Left lung (tissue), 4 donors: ENCODE measurements at regions not wholly inside any gene's neighbourhood (a gene's known extent, or its start where the extent isn't known, plus 50 kb on each side); places are given as distances from the start of the nearest gene placed in this dataset.

ENCODE experiments used
- ATAC-seq: fragments of 200-7000 bp; cut with Tn5 transposase; one replicate; pipeline ENCODE4 v1.9.1; 2020; ENCODE audit warnings: moderate library complexity
- DNase-seq, 4 donors: peaks; one replicate each; pipeline ENCODE4 v3.0.0-alpha.2; 2013 to 2020
- H3K27ac ChIP-seq, 2 donors: fragments of 200-600 bp; sonication (generic) in 1 of 2; one replicate each; pipeline versions ENCODE4 v1.5.0 to v1.8.0; 2020 to 2021
- H3K27me3 ChIP-seq, 2 donors: fragments of 200-600 bp; sonication (generic) in 1 of 2; one replicate each; pipeline versions ENCODE4 v1.5.0 to v1.8.0; 2020 to 2021
- H3K36me3 ChIP-seq, 2 donors: fragments of 200-600 bp; sonication (generic) in 1 of 2; one replicate each; pipeline versions ENCODE4 v1.5.0 to v1.8.0; 2020 to 2021
- H3K4me1 ChIP-seq, 2 donors: fragments of 200-600 bp; one replicate each; pipeline ENCODE4 v1.8.0; 2021
- H3K4me3 ChIP-seq, 2 donors: fragments of 200-600 bp; sonication (generic) in 1 of 2; one replicate each; pipeline versions ENCODE4 v1.5.0 to v1.8.0; 2020 to 2021; ENCODE audit warnings: mild to moderate bottlenecking in 1 of 2
- H3K9me3 ChIP-seq, 2 donors: fragments of 200-600 bp; sonication (generic) in 1 of 2; one replicate each; pipeline versions ENCODE4 v1.5.0 to v1.8.0; 2020 to 2021
- intact Hi-C, 2 donors: fragments of 100-400 bp; cut with DNase I; formaldehyde crosslinking; loops; one replicate each; pipeline versions ENCODE4 v1.11.2 to v1.14.2; 2022
- TF ChIP-seq, protein P1 (sequence below), 2 donors: fragments of 200-600 bp; sonication (generic) in 1 of 2; IDR thresholded peaks; one replicate each; pipeline versions ENCODE4 v1.5.0 to v1.8.0; 2021; ENCODE audit warnings: antibody characterized with exemption in 2 of 2
- donor health status: DM: no; HTN: yes; CAD: no.
- donor health status: DM: no; HTN: no; CAD: no.

DNA sequence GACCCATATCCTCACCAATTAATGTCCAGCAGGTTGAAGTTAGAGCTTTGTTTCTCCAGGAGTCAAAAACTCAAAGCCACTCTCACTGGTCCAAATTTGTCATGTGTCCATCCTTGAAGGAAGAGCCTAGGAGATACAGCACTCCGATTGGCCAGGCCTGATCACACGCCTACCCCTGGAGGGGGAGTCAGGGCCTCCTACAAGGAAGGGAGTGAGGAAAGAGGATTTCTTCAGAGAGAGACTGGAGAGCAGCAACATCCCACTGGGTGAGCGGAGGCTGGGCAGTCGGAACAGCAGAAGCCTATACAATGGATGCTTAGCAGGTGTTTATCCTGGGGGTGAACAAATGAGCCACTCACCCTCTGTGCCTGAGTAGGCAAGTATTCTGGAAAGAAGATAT is 113.9 kb downstream of the TRIM29 start:
- Histone ChIP-seq H3K4me1 (no peaks in the 10 kb centered on the region), H3K27ac (no peak overlapping the region), H3K27me3 (peaks cover 0 to 65% of the 10 kb centered on the region in 2 donors), H3K4me3 (no peak overlapping the region), H3K36me3 (no peaks in the 10 kb centered on the region), H3K9me3 (no peaks in the 10 kb centered on the region)
- DNase-seq (no peak), ATAC-seq (no peak)
- intact Hi-C loops = no loop called here
- TF ChIP-seq, protein P1, sequence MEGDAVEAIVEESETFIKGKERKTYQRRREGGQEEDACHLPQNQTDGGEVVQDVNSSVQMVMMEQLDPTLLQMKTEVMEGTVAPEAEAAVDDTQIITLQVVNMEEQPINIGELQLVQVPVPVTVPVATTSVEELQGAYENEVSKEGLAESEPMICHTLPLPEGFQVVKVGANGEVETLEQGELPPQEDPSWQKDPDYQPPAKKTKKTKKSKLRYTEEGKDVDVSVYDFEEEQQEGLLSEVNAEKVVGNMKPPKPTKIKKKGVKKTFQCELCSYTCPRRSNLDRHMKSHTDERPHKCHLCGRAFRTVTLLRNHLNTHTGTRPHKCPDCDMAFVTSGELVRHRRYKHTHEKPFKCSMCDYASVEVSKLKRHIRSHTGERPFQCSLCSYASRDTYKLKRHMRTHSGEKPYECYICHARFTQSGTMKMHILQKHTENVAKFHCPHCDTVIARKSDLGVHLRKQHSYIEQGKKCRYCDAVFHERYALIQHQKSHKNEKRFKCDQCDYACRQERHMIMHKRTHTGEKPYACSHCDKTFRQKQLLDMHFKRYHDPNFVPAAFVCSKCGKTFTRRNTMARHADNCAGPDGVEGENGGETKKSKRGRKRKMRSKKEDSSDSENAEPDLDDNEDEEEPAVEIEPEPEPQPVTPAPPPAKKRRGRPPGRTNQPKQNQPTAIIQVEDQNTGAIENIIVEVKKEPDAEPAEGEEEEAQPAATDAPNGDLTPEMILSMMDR (IDR thresholded peaks at IDR 0.05) = no peak

DNA sequence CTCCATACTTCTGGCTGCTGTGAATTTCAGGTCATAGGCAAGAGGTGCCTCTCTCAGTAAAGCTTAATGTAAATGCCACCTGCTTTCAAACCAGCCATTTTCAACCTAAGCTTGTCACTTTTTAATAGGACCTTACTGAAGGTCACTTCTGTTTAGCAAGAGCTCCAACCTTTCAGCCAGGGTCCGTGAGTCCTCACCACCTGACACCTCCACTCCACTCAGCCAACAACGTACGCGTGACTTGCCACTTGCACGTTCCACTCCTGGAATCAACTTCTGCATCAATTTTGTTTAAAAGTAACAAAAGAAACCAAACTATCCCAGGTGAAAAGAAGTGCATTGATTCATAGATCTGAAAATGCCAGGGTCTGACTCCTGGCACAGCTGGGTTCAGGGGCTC is 114.4 kb downstream of the TRIM29 start:
- TF ChIP-seq, protein P1 (IDR thresholded peaks at IDR 0.05) = no peak
- H3K27ac ChIP-seq = no peak overlapping the region
- no peak for DNase-seq
- H3K4me3 ChIP-seq = no peak overlapping the region
- H3K9me3 ChIP-seq = no peaks in the 10 kb centered on the region
- no peaks in the 10 kb centered on the region for H3K36me3 ChIP-seq
- peaks cover 0 to 69% of the 10 kb centered on the region in 2 donors for H3K27me3 ChIP-seq
- intact Hi-C loops = no loop called here
- H3K4me1 ChIP-seq = no peaks in the 10 kb centered on the region
- ATAC-seq = no peak

DNA sequence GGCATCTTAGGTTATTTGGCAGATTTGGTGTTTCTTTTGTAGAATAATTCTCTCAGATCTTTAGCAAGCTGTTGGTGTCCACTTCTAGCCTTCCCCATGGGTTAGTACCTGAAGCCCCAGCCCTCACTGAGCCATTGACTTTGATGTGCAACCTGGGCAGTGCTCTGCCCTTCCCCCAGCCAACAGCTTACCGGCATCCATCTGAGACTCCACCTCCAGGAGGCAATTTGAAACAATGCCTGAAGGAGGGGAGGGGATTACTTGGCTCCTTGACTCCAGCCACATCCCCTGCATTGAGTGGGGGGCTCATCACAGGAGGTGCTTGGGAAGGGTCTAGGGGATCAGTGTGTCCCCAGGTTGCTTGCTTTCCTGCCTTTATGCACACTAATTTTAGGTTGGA is 114.8 kb downstream of the TRIM29 start:
- no peaks in the 10 kb centered on the region for H3K4me1 ChIP-seq
- ATAC-seq (no peak), DNase-seq (no peak)
- no peaks in the 10 kb centered on the region for H3K36me3 ChIP-seq
- peaks cover 0 to 73% of the 10 kb centered on the region in 2 donors for H3K27me3 ChIP-seq
- H3K4me3 ChIP-seq = no peak overlapping the region
- no peak overlapping the region for H3K27ac ChIP-seq
- intact Hi-C loops = no loop called here
- no peaks in the 10 kb centered on the region for H3K9me3 ChIP-seq
- TF ChIP-seq, protein P1 (IDR thresholded peaks at IDR 0.05) = no peak

GRCh38 chr11:120022617-120023016 is 115.3 kb downstream of the TRIM29 start:
- Histone ChIP-seq H3K9me3 (no peaks in the 10 kb centered on the region), H3K27me3 (peaks cover 4 to 73% of the 10 kb centered on the region in 2 donors), H3K4me1 (no peaks in the 10 kb centered on the region), H3K27ac (no peak overlapping the region), H3K36me3 (no peaks in the 10 kb centered on the region), H3K4me3 (no peak overlapping the region)
- ATAC-seq (no peak), DNase-seq (no peak)
- TF ChIP-seq, protein P1 (IDR thresholded peaks at IDR 0.05) = no peak
- intact Hi-C loops = no loop called here

GRCh38 chr11:120021978-120022377 is 115.9 kb downstream of the TRIM29 start:
- no peak for ATAC-seq
- no peaks in the 10 kb centered on the region for H3K36me3 ChIP-seq
- no peak for DNase-seq
- no peaks in the 10 kb centered on the region for H3K9me3 ChIP-seq
- H3K4me3 ChIP-seq = no peak overlapping the region
- H3K27ac ChIP-seq = no peak overlapping the region
- peaks cover 5 to 73% of the 10 kb centered on the region in 2 donors for H3K27me3 ChIP-seq
- no peaks in the 10 kb centered on the region for H3K4me1 ChIP-seq
- intact Hi-C loops = no loop called here
- TF ChIP-seq, protein P1 (IDR thresholded peaks at IDR 0.05) = no peak
